ENCODE measurements at regions not wholly inside any gene's neighbourhood (a gene's known extent, or its start where the extent isn't known, plus 50 kb on each side); places are given as distances from the start of the nearest gene placed in this dataset.

DNA sequence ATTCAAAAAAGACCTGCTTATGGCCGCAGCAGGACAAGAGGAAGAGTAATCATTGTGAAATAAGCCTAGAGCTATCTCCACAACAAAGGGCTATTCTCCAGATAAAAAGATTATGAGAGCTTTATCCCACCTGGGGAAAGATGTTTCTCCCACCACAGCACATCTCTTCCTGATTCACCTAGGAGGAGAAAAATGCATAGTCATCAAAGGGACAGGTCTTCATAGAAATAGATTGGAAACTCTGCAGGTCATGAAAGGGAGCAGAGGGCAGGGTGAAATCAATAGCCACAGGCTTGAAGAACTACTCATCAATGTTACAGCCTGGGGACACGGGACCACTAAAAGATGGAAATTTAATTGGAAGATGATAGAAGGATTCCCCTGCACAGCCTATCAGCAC lies 453.8 kb upstream of the TMEM132C start:
- H3K4me3 Mint-ChIP-seq: no peak overlapping the region
- no peak overlapping the region for H3K4me3 ChIP-seq (ENCODE audit: low read depth, low read length)
- no peaks in the 10 kb centered on the region for H3K4me1 Mint-ChIP-seq
- no peak for ATAC-seq (ENCODE audit: low read depth in 2 of 2)
- no peaks in the 10 kb centered on the region for H3K27me3 Mint-ChIP-seq
- H3K36me3 ChIP-seq (ENCODE audit: control insufficient read depth, insufficient read depth, low read length): no peaks in the 10 kb centered on the region
- no peaks in the 10 kb centered on the region for H3K27me3 ChIP-seq (ENCODE audit: control insufficient read depth, insufficient read depth, low read length)
- H3K36me3 Mint-ChIP-seq: no peaks in the 10 kb centered on the region
- no peaks in the 10 kb centered on the region for H3K4me1 ChIP-seq (ENCODE audit: control insufficient read depth, insufficient read depth, low read length, poor library complexity, severe bottlenecking)
- no peak overlapping the region for H3K27ac Mint-ChIP-seq
- H3K9me3 Mint-ChIP-seq: peaks cover 0 to 7% (median 4%) of the 10 kb centered on the region in 7 donors
- DNase-seq: no peak
- no peaks in the 10 kb centered on the region for H3K9me3 ChIP-seq (ENCODE audit: control insufficient read depth in 2 of 2, low read length in 2 of 2)
- H3K27ac ChIP-seq (ENCODE audit: insufficient read depth, low read length, poor library complexity, severe bottlenecking): no peak overlapping the region

DNA sequence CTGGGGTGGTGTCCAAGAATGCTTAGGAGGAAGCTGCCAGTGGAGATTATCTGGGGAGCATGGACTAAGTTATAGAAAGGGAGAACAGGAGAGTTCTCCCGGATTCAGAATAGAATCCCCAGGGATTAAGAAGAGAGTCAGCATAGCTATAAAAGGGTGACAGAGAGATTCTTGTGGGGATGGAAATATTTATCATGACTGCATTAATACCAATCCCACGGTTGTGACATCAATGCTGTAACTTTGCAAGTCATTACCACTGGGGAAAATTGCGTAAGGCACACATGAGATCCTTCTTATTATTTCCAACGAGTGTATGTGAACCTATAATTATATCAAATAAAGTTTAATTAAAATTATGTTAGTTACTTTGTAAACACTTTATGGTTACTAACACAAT lies 447.9 kb upstream of the TMEM132C start:
- no peak for DNase-seq
- no peaks in the 10 kb centered on the region for H3K4me1 ChIP-seq (ENCODE audit: control insufficient read depth, insufficient read depth, low read length, poor library complexity, severe bottlenecking)
- H3K36me3 Mint-ChIP-seq: no peaks in the 10 kb centered on the region
- no peaks in the 10 kb centered on the region for H3K27me3 ChIP-seq (ENCODE audit: control insufficient read depth, insufficient read depth, low read length)
- no peak overlapping the region for H3K4me3 ChIP-seq (ENCODE audit: low read depth, low read length)
- no peak for ATAC-seq (ENCODE audit: low read depth in 2 of 2)
- no peak overlapping the region for H3K27ac Mint-ChIP-seq
- no peak overlapping the region for H3K27ac ChIP-seq (ENCODE audit: insufficient read depth, low read length, poor library complexity, severe bottlenecking)
- no peaks in the 10 kb centered on the region for H3K4me1 Mint-ChIP-seq
- H3K27me3 Mint-ChIP-seq: no peaks in the 10 kb centered on the region
- no peak overlapping the region for H3K4me3 Mint-ChIP-seq
- H3K9me3 Mint-ChIP-seq: peaks cover 5 to 14% (median 6%) of the 10 kb centered on the region in 7 donors
- H3K36me3 ChIP-seq (ENCODE audit: control insufficient read depth, insufficient read depth, low read length): no peaks in the 10 kb centered on the region
- H3K9me3 ChIP-seq (ENCODE audit: control insufficient read depth in 2 of 2, low read length in 2 of 2): peaks cover 0 to 3% of the 10 kb centered on the region in 2 experiments

DNA sequence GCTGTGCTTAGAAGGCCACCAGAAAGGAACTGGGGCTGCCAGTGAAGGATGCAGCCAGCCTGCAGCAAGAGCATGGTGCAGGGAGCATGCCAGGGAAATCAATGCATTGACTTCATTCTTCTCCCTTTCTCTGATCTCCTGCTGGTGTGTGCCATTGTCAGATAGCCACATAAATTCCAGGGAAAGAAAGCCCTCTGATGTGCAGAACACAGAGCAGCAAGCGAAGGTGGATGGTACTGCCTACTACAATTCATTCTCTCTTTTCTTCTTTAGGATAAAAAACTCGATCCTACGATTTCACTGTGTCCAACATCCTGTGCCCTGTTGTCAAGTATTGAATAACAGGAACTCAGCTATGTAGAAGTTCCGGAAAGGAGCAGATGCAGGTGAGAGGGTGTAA lies 446.7 kb upstream of the TMEM132C start:
- no peak overlapping the region for H3K27ac Mint-ChIP-seq
- no peaks in the 10 kb centered on the region for H3K36me3 Mint-ChIP-seq
- Histone ChIP-seq H3K36me3 (ENCODE audit: control insufficient read depth, insufficient read depth, low read length) (no peaks in the 10 kb centered on the region), H3K4me1 (ENCODE audit: control insufficient read depth, insufficient read depth, low read length, poor library complexity, severe bottlenecking) (no peaks in the 10 kb centered on the region), H3K9me3 (ENCODE audit: control insufficient read depth in 2 of 2, low read length in 2 of 2) (peaks cover 0 to 3% of the 10 kb centered on the region in 2 experiments), H3K27ac (ENCODE audit: insufficient read depth, low read length, poor library complexity, severe bottlenecking) (no peak overlapping the region), H3K4me3 (ENCODE audit: low read depth, low read length) (no peak overlapping the region), H3K27me3 (ENCODE audit: control insufficient read depth, insufficient read depth, low read length) (no peaks in the 10 kb centered on the region)
- no peak for ATAC-seq (ENCODE audit: low read depth in 2 of 2)
- H3K27me3 Mint-ChIP-seq: no peaks in the 10 kb centered on the region
- H3K4me3 Mint-ChIP-seq: no peak overlapping the region
- no peak for DNase-seq
- no peaks in the 10 kb centered on the region for H3K4me1 Mint-ChIP-seq
- H3K9me3 Mint-ChIP-seq: peaks cover 5 to 14% (median 6%) of the 10 kb centered on the region in 7 donors

DNA sequence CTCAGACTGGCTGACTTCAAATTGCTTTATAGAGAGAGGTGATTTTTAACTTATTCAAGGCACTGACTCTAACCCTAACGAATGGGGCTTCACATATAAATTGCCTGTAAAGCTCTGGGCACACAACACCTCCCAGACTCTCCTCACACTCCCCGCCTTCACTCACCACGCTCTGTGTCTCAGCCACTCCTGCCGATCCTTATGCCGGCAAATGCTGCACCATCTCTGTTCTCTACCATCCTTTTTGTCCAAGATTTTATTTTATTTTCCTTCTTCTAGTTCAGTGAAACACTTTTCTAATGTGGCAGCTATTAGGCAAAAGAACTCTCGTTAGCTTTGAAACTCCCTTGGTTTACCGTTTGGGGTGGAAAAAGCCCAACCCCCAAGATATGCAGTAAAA lies 446.1 kb upstream of the TMEM132C start:
- H3K4me3 ChIP-seq (ENCODE audit: low read depth, low read length): no peak overlapping the region
- Mint-ChIP-seq H3K4me3 (no peak overlapping the region), H3K27ac (no peak overlapping the region), H3K9me3 (peaks cover 5 to 17% (median 9%) of the 10 kb centered on the region in 7 donors), H3K36me3 (no peaks in the 10 kb centered on the region), H3K4me1 (no peaks in the 10 kb centered on the region), H3K27me3 (no peaks in the 10 kb centered on the region)
- H3K27ac ChIP-seq (ENCODE audit: insufficient read depth, low read length, poor library complexity, severe bottlenecking): no peak overlapping the region
- DNase-seq (no peak), ATAC-seq (ENCODE audit: low read depth in 2 of 2) (no peak)
- H3K9me3 ChIP-seq (ENCODE audit: control insufficient read depth in 2 of 2, low read length in 2 of 2): peaks cover 0 to 3% of the 10 kb centered on the region in 2 experiments
- H3K36me3 ChIP-seq (ENCODE audit: control insufficient read depth, insufficient read depth, low read length): no peaks in the 10 kb centered on the region
- no peaks in the 10 kb centered on the region for H3K27me3 ChIP-seq (ENCODE audit: control insufficient read depth, insufficient read depth, low read length)
- no peaks in the 10 kb centered on the region for H3K4me1 ChIP-seq (ENCODE audit: control insufficient read depth, insufficient read depth, low read length, poor library complexity, severe bottlenecking)

DNA sequence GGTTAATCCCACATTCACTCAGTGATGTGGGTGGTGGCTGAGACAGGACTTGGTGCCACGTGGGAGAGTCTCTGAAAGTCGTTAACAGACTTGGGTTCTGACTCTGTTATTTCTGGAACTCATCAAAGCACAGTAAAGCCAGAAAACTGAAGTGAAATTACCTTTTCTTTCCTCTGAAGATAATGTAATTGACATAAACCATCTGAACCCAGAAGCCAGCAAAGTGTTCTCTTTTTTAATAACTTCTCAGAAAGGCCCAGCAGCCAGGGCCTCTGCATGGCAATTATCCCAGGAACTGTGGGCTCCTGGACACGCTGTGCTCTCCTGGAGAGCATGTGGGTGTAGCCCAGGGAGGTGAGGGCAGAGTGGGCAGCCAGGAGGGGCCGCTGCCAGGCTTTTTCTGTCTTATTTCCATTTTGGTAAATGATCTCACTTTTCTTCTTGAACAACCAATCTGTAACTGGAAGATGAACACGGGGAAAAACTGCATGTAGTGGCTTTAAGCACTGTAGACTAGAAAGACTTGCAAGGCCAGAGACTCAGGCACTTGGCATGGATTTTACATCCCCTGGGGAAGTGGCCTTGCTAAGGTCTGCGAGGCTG lies 444.1 kb upstream of the TMEM132C start:
- no peaks in the 10 kb centered on the region for H3K27me3 Mint-ChIP-seq

DNA sequence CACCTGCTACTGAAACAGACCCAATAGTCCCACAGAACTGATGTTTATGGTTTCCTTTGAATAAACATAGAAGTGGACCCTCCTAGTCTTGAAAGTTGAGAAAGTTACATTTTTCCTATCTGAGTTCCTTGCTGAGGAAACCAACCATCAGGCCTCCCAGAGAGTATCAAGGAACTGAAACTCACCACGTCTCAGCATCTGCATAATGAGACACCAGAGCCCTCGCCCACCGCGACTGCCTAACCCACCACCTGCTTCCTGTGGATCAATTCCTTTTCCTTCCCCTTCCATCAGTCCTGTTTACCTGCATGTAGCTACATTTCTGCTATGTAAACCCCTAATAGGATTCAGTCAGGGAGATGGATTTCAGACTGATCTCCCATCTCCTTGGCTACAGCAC lies 443.2 kb upstream of the TMEM132C start:
- no peaks in the 10 kb centered on the region for H3K4me1 Mint-ChIP-seq
- Histone ChIP-seq H3K27ac (ENCODE audit: insufficient read depth, low read length, poor library complexity, severe bottlenecking) (no peak overlapping the region), H3K9me3 (ENCODE audit: control insufficient read depth in 2 of 2, low read length in 2 of 2) (peaks cover 0 to 2% of the 10 kb centered on the region in 2 experiments), H3K4me3 (ENCODE audit: low read depth, low read length) (no peak overlapping the region), H3K36me3 (ENCODE audit: control insufficient read depth, insufficient read depth, low read length) (no peaks in the 10 kb centered on the region), H3K4me1 (ENCODE audit: control insufficient read depth, insufficient read depth, low read length, poor library complexity, severe bottlenecking) (no peaks in the 10 kb centered on the region), H3K27me3 (ENCODE audit: control insufficient read depth, insufficient read depth, low read length) (no peaks in the 10 kb centered on the region)
- no peak overlapping the region for H3K27ac Mint-ChIP-seq
- ATAC-seq (ENCODE audit: low read depth in 2 of 2): no peak
- no peaks in the 10 kb centered on the region for H3K36me3 Mint-ChIP-seq
- H3K4me3 Mint-ChIP-seq: no peak overlapping the region
- DNase-seq: no peak
- H3K9me3 Mint-ChIP-seq: peaks cover 3 to 20% (median 12%) of the 10 kb centered on the region in 7 donors
- no peaks in the 10 kb centered on the region for H3K27me3 Mint-ChIP-seq

More for the DNA sequence above, 444.1 kb upstream of the TMEM132C start:
- H3K9me3 Mint-ChIP-seq: peaks cover 3 to 17% (median 12%) of the 10 kb centered on the region in 7 donors
- Histone ChIP-seq H3K4me3 (ENCODE audit: low read depth, low read length) (no peak overlapping the region), H3K9me3 (ENCODE audit: control insufficient read depth in 2 of 2, low read length in 2 of 2) (peaks cover 0 to 3% of the 10 kb centered on the region in 2 experiments), H3K36me3 (ENCODE audit: control insufficient read depth, insufficient read depth, low read length) (no peaks in the 10 kb centered on the region), H3K27ac (ENCODE audit: insufficient read depth, low read length, poor library complexity, severe bottlenecking) (no peak overlapping the region), H3K4me1 (ENCODE audit: control insufficient read depth, insufficient read depth, low read length, poor library complexity, severe bottlenecking) (no peaks in the 10 kb centered on the region), H3K27me3 (ENCODE audit: control insufficient read depth, insufficient read depth, low read length) (no peaks in the 10 kb centered on the region)
- no peak overlapping the region for H3K4me3 Mint-ChIP-seq
- DNase-seq: no peak
- no peaks in the 10 kb centered on the region for H3K36me3 Mint-ChIP-seq
- no peaks in the 10 kb centered on the region for H3K4me1 Mint-ChIP-seq
- H3K27ac Mint-ChIP-seq: no peak overlapping the region
- ATAC-seq (ENCODE audit: low read depth in 2 of 2): no peak

DNA sequence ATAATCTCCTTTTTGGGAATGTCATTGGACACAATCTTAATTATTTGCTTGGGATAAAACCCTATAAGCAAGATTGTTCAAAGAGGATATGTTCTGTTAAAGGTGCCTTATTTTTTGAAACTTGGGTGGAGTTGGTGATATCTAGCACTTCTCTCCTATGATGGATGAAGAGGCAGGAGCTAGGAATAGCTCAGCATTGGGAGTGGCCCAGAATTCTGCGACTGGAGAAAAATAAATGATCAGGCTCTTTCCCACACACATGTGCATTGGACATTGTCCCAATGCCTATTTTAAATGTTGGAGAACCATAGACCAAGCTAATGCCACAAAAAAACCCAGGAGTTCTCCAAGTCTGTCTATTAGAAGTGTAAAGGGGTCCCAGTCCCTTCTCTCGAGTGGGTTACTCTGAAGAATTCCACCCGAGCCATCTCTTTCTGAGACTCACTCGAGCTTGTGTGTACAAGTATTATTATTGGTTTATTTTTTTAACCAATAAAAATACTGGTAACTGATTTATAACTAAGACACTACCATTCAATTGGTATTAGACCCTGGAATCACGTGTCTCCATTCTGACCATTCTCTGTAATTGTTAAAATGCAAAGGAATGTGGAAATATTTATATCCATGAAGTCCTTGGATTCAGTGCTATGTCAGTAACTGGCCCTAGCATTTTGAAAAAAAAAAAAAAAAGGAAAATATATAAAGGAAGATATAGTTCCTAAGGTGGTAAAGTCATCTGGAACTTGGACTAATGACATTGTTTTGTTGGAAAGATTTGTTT lies 437.5 kb upstream of the TMEM132C start:
- no peak overlapping the region for H3K27ac Mint-ChIP-seq
- no peak overlapping the region for H3K27ac ChIP-seq (ENCODE audit: insufficient read depth, low read length, poor library complexity, severe bottlenecking)
- no peaks in the 10 kb centered on the region for H3K27me3 Mint-ChIP-seq
- no peak overlapping the region for H3K4me3 Mint-ChIP-seq
- H3K9me3 ChIP-seq (ENCODE audit: control insufficient read depth in 2 of 2, low read length in 2 of 2): no peaks in the 10 kb centered on the region
- H3K9me3 Mint-ChIP-seq: peaks cover 3 to 21% (median 9%) of the 10 kb centered on the region in 7 donors
- no peaks in the 10 kb centered on the region for H3K36me3 ChIP-seq (ENCODE audit: control insufficient read depth, insufficient read depth, low read length)
- no peaks in the 10 kb centered on the region for H3K4me1 ChIP-seq (ENCODE audit: control insufficient read depth, insufficient read depth, low read length, poor library complexity, severe bottlenecking)
- H3K27me3 ChIP-seq (ENCODE audit: control insufficient read depth, insufficient read depth, low read length): no peaks in the 10 kb centered on the region
- H3K4me3 ChIP-seq (ENCODE audit: low read depth, low read length): no peak overlapping the region
- H3K4me1 Mint-ChIP-seq: no peaks in the 10 kb centered on the region
- H3K36me3 Mint-ChIP-seq: no peaks in the 10 kb centered on the region
- no peak for ATAC-seq (ENCODE audit: low read depth in 2 of 2)
- no peak for DNase-seq

DNA sequence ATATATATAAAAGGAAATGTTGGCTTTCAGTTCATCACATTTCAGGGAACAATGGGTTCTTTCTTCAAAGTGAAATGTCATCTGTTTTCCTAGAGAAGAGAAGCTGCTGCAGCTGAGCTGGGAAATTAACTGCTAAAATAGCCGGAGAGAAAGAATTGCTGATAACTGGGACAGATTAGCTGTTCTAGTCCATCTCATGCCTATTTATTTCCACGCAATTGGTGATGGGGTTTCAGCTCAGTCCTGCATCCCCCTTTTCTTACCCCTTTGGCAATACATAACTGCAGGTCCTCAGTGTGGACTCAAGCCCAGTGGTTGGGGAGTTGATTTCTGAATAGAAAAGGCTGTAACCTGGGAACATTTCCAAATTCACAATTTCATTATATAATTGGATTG lies 436.9 kb upstream of the TMEM132C start:
- ATAC-seq (ENCODE audit: low read depth in 2 of 2): no peak

More for the DNA sequence above, 436.9 kb upstream of the TMEM132C start:
- H3K36me3 Mint-ChIP-seq: no peaks in the 10 kb centered on the region
- no peaks in the 10 kb centered on the region for H3K9me3 ChIP-seq (ENCODE audit: control insufficient read depth in 2 of 2, low read length in 2 of 2)
- no peaks in the 10 kb centered on the region for H3K27me3 ChIP-seq (ENCODE audit: control insufficient read depth, insufficient read depth, low read length)
- H3K27ac ChIP-seq (ENCODE audit: insufficient read depth, low read length, poor library complexity, severe bottlenecking): no peak overlapping the region
- DNase-seq: no peak
- peaks cover 5 to 27% (median 10%) of the 10 kb centered on the region in 7 donors for H3K9me3 Mint-ChIP-seq
- no peaks in the 10 kb centered on the region for H3K36me3 ChIP-seq (ENCODE audit: control insufficient read depth, insufficient read depth, low read length)
- no peak overlapping the region for H3K4me3 Mint-ChIP-seq
- H3K27me3 Mint-ChIP-seq: no peaks in the 10 kb centered on the region
- H3K4me3 ChIP-seq (ENCODE audit: low read depth, low read length): no peak overlapping the region
- H3K4me1 ChIP-seq (ENCODE audit: control insufficient read depth, insufficient read depth, low read length, poor library complexity, severe bottlenecking): no peaks in the 10 kb centered on the region
- H3K27ac Mint-ChIP-seq: no peak overlapping the region
- H3K4me1 Mint-ChIP-seq: no peaks in the 10 kb centered on the region
